ENCODE measurements at regions not wholly inside any gene's neighbourhood (a gene's known extent, or its start where the extent isn't known, plus 50 kb on each side); places are given as distances from the start of the nearest gene placed in this dataset.

DNA sequence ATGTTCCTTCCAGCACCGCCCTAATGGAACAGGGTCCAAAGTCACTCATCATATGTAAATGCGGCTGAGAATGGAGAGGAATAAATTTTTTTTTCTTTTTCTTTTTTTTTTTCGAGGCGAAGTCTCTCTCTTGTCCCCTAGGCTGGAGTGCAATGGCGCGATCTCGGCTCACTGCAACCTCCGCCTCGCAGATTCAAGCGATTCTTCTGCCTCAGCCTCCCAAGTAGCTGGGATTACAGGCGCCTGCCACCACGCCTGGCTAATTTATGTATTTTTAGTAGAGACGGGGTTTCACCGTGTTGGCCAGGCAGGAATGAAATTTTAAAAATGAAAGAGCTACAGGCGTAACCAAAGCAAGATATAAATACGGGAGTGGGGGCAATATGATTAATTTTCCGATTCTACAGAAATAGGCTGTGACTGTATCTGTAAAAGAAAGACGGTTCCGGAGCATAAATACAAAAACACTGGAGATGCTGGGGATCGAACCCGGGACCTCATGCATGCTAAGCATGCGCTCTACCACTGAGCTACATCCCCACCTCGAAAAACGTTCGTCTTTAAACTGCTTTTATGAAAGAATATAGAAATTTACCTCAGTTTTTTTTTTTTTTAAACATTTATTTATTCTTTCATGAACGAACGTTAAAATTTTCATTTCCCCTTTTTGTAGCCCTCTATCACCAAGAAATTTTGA is 132.2 kb downstream of the GPX5 start:
- TF ChIP-seq, protein P1, sequence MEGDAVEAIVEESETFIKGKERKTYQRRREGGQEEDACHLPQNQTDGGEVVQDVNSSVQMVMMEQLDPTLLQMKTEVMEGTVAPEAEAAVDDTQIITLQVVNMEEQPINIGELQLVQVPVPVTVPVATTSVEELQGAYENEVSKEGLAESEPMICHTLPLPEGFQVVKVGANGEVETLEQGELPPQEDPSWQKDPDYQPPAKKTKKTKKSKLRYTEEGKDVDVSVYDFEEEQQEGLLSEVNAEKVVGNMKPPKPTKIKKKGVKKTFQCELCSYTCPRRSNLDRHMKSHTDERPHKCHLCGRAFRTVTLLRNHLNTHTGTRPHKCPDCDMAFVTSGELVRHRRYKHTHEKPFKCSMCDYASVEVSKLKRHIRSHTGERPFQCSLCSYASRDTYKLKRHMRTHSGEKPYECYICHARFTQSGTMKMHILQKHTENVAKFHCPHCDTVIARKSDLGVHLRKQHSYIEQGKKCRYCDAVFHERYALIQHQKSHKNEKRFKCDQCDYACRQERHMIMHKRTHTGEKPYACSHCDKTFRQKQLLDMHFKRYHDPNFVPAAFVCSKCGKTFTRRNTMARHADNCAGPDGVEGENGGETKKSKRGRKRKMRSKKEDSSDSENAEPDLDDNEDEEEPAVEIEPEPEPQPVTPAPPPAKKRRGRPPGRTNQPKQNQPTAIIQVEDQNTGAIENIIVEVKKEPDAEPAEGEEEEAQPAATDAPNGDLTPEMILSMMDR (IDR thresholded peaks at IDR 0.05): no peak
- no peak for TF ChIP-seq EZH2 (IDR thresholded peaks at IDR 0.05; ENCODE audit: borderline replicate concordance, insufficient read depth, low read depth, low read length, poor library complexity, severe bottlenecking)

Measured in B cell (primary cell).